SK-N-MC (cell line): ENCODE measurements at regions not wholly inside any gene's neighbourhood (a gene's known extent, or its start where the extent isn't known, plus 50 kb on each side); places are given as distances from the start of the nearest gene placed in this dataset.

ENCODE experiments used
- EZH2 ChIP-seq: fragments of 200-600 bp; sonication (generic); IDR thresholded peaks from one replicate; pipeline ENCODE4 v1.6.1; 2017; ENCODE audit warnings: antibody characterized with exemption
- FOXP2 ChIP-seq: optimal IDR thresholded peaks from 2 replicates; pipeline ENCODE3; 2011; ENCODE audit warnings: mild to moderate bottlenecking, moderate library complexity; ENCODE audit not compliant: insufficient read depth; ENCODE audit errors: extremely low read length, control extremely low read depth
- POLR2AphosphoS5 ChIP-seq: IDR thresholded peaks from 2 replicates; pipeline ENCODE4 v1.6.1; 2012; ENCODE audit warnings: mild to moderate bottlenecking, low read depth, low read length, borderline replicate concordance

GRCh38 chr5:74390306-74390637 lies 250.3 kb downstream of the ENC1 start:
- TF ChIP-seq EZH2: no peak
- TF ChIP-seq POLR2AphosphoS5: no peak
- no peak for TF ChIP-seq FOXP2
